DND-41 (cell line): ENCODE measurements at regions not wholly inside any gene's neighbourhood (a gene's known extent, or its start where the extent isn't known, plus 50 kb on each side); places are given as distances from the start of the nearest gene placed in this dataset.

Experiments
- CTCF ChIP-seq: IDR thresholded peaks from 2 replicates; pipeline ENCODE4 v1.5.1; 2012; ENCODE audit warnings: borderline replicate concordance, low read length, moderate library complexity, mild to moderate bottlenecking; ENCODE audit not compliant: poor library complexity, severe bottlenecking; ENCODE audit errors: extremely low read depth
- EZH2 ChIP-seq: IDR thresholded peaks from 3 replicates; pipeline ENCODE4 v1.6.1; 2012; ENCODE audit warnings: borderline replicate concordance, low read depth, mild to moderate bottlenecking, moderate library complexity, low read length, inconsistent platforms; ENCODE audit not compliant: severe bottlenecking

GRCh38 chr1:55696181-55696754 is 481.1 kb upstream of the USP24 start:
- TF ChIP-seq CTCF (no peak), EZH2 (no peak)
